Transverse colon (tissue), 3 donors: ENCODE measurements at regions not wholly inside any gene's neighbourhood (a gene's known extent, or its start where the extent isn't known, plus 50 kb on each side); places are given as distances from the start of the nearest gene placed in this dataset.
"Not testable (repeated sequence)": the region's sequence is repeated elsewhere in the genome, so short reads cannot be mapped to it uniquely, and the experiment has no call there.

Experiments used
- CTCF ChIP-seq, 5 experiments: fragments of 200-600 bp in 3 of 5; fragments of 450-650 bp in 2 of 5; sonication (generic) in 3 of 5; IDR thresholded peaks; 1 replicate in 2 of 5; 2 replicates in 3 of 5; pipeline ENCODE4 v1.5.1; 2016 to 2017; ENCODE audit warnings: antibody characterized with exemption in 5 of 5, inconsistent platforms in 3 of 5, mild to moderate bottlenecking in 2 of 5, moderate library complexity in 1 of 5
- EP300 ChIP-seq: sonication (generic); formaldehyde crosslinking; IDR thresholded peaks from one replicate; pipeline ENCODE4 v1.6.1; 2017; ENCODE audit warnings: antibody characterized with exemption, low read depth
- POLR2A ChIP-seq: fragments of 450-650 bp; IDR thresholded peaks from one replicate; pipeline ENCODE4 v1.6.1; 2016; ENCODE audit warnings: antibody characterized with exemption, mild to moderate bottlenecking, moderate library complexity

GRCh38 chr11:38601371-38601770, 2003.3 kb upstream of the RAG2 start:
- TF ChIP-seq CTCF (IDR thresholded peaks at IDR 0.05); POLR2A; EP300: not testable (repeated sequence)
